B cell (primary cell): ENCODE measurements at regions not wholly inside any gene's neighbourhood (a gene's known extent, or its start where the extent isn't known, plus 50 kb on each side); places are given as distances from the start of the nearest gene placed in this dataset.

Source experiments
- ATAC-seq: fragments of 200-7000 bp; cut with Tn5 transposase; one replicate; pipeline ENCODE4 v1.10.0; 2021; ENCODE audit warnings: low read depth, mild to moderate bottlenecking, moderate number of reproducible peaks, moderate library complexity
- CTCF ChIA-PET: fragments of 350-600 bp; sonication (Branson Sonifier 250); formaldehyde crosslinking; loops from one replicate; lab custom pipeline; 2021; ENCODE audit warnings: antibody characterized with exemption, inconsistent platforms; lab: Charles Lee
- POLR2A ChIA-PET: fragments of 350-600 bp; sonication (Branson Sonifier 250); formaldehyde crosslinking; loops from one replicate; lab custom pipeline; 2021; ENCODE audit warnings: antibody characterized with exemption; lab: Charles Lee
- DNase-seq: peaks from one replicate; pipeline ENCODE4 v3.0.0; 2013
- H2AFZ ChIP-seq: 2 replicates; pipeline ENCODE4 v1.6.1; 2012; ENCODE audit warnings: mild to moderate bottlenecking, low read depth, low read length; ENCODE audit not compliant: insufficient read depth, poor library complexity, severe bottlenecking
- H3K27ac ChIP-seq, 2 donors: 1 replicate in 1 of 2; 2 replicates in 1 of 2; pipeline ENCODE4 v1.5.1; 2012 to 2013; ENCODE audit warnings: low read length in 2 of 2, mild to moderate bottlenecking in 2 of 2, moderate library complexity in 1 of 2
- H3K27me3 ChIP-seq, 4 experiments: fragments of 200-600 bp in 1 of 4; sonication (generic) in 1 of 4; replicated peaks in 1 of 4; 1 replicate in 2 of 4; 2 replicates in 2 of 4; pipeline versions ENCODE4 v1.6.1 to v1.7.0; 2013 to 2016; ENCODE audit warnings: low read length in 3 of 4, mild to moderate bottlenecking in 2 of 4, mixed read lengths in 1 of 4, moderate library complexity in 1 of 4; ENCODE audit not compliant: insufficient read depth in 4 of 4, control insufficient read depth in 3 of 4; ENCODE audit errors: control extremely low read depth in 1 of 4
- H3K36me3 ChIP-seq, 2 experiments: replicated peaks in 1 of 2; 1 replicate in 1 of 2; 2 replicates in 1 of 2; pipeline versions ENCODE4 v1.6.1 to v1.7.1; 2013; ENCODE audit warnings: low read length in 1 of 2; ENCODE audit not compliant: insufficient read depth in 2 of 2, control insufficient read depth in 1 of 2; ENCODE audit errors: control extremely low read depth in 1 of 2, extremely low read depth in 1 of 2
- H3K4me1 ChIP-seq, 2 donors: fragments of 200-600 bp in 1 of 2; sonication (generic) in 1 of 2; 1 replicate in 1 of 2; 2 replicates in 1 of 2; pipeline versions ENCODE4 v1.5.1 to v1.6.1; 2013 to 2017; ENCODE audit warnings: low read length in 2 of 2; ENCODE audit not compliant: control insufficient read depth in 2 of 2, insufficient read depth in 2 of 2
- H3K4me2 ChIP-seq: replicated peaks from 2 replicates; pipeline ENCODE3; 2012; ENCODE audit warnings: mild to moderate bottlenecking, low read depth, low read length; ENCODE audit not compliant: poor library complexity, severe bottlenecking
- H3K4me3 ChIP-seq, 5 experiments: fragments of 200-600 bp in 1 of 5; sonication (generic) in 1 of 5; 1 replicate in 3 of 5; 2 replicates in 2 of 5; pipeline versions ENCODE4 v1.5.1 to v1.7.0; 2011 to 2016; ENCODE audit warnings: low read length in 4 of 5, mild to moderate bottlenecking in 4 of 5, low read depth in 2 of 5, control low read depth in 1 of 5, moderate library complexity in 1 of 5; ENCODE audit not compliant: insufficient read depth in 1 of 5; ENCODE audit errors: control extremely low read depth in 1 of 5, extremely low read depth in 1 of 5
- H3K79me2 ChIP-seq: fragments of 200-600 bp; sonication (generic); one replicate; pipeline ENCODE4 v1.6.0; 2016; ENCODE audit warnings: low read length; ENCODE audit not compliant: control insufficient read depth, insufficient read depth
- H3K9ac ChIP-seq: fragments of 200-600 bp; sonication (generic); 2 replicates; pipeline ENCODE4 v1.6.1; 2017; ENCODE audit warnings: mild to moderate bottlenecking, low read length, moderate library complexity
- H3K9me3 ChIP-seq, 3 donors: one replicate each; pipeline versions ENCODE4 v1.6.1 to v1.7.1; 2013; ENCODE audit warnings: low read length in 2 of 3; ENCODE audit not compliant: control insufficient read depth in 2 of 3, insufficient read depth in 1 of 3; ENCODE audit errors: control extremely low read depth in 1 of 3
- H4K20me1 ChIP-seq: 2 replicates; pipeline ENCODE4 v1.6.0; 2012; ENCODE audit warnings: mild to moderate bottlenecking, low read length; ENCODE audit not compliant: insufficient read depth, control insufficient read depth, poor library complexity, severe bottlenecking
- H3K27ac Mint-ChIP-seq: one replicate; pipeline ENCODE4 v1.8.0; 2021; ENCODE audit warnings: mixed read lengths
- H3K27me3 Mint-ChIP-seq: one replicate; pipeline ENCODE4 v1.8.0; 2021; ENCODE audit warnings: mixed read lengths
- H3K4me1 Mint-ChIP-seq: one replicate; pipeline ENCODE4 v1.8.0; 2021; ENCODE audit warnings: mixed read lengths
- H3K4me3 Mint-ChIP-seq: one replicate; pipeline ENCODE4 v1.8.0; 2021; ENCODE audit warnings: mixed read lengths
- H3K9me3 Mint-ChIP-seq: one replicate; pipeline ENCODE4 v1.8.0; 2022; ENCODE audit warnings: mixed read lengths; ENCODE audit not compliant: insufficient read depth
- EZH2 ChIP-seq: IDR thresholded peaks from 2 replicates; pipeline ENCODE4 v1.6.1; 2012; ENCODE audit warnings: borderline replicate concordance, low read depth, mild to moderate bottlenecking, moderate library complexity, low read length; ENCODE audit not compliant: insufficient read depth, poor library complexity, severe bottlenecking
- WGBS: methylation state at CpG from one replicate; pipeline ENCODE4 v1.1.5; 2013; ENCODE audit warnings: missing lambda C conversion rate; ENCODE audit not compliant: insufficient coverage; 5-methylcytosine and 5-hydroxymethylcytosine counted together
- intact Hi-C: fragments of 100-400 bp; cut with micrococcal nuclease; formaldehyde crosslinking; loops from one replicate; pipeline ENCODE4 v1.10.0; 2022
- TF ChIP-seq, protein P1 (sequence below): fragments of 200-600 bp; IDR thresholded peaks from one replicate; pipeline ENCODE4 v1.8.0; 2022; ENCODE audit warnings: antibody characterized with exemption, mild to moderate bottlenecking

DNA sequence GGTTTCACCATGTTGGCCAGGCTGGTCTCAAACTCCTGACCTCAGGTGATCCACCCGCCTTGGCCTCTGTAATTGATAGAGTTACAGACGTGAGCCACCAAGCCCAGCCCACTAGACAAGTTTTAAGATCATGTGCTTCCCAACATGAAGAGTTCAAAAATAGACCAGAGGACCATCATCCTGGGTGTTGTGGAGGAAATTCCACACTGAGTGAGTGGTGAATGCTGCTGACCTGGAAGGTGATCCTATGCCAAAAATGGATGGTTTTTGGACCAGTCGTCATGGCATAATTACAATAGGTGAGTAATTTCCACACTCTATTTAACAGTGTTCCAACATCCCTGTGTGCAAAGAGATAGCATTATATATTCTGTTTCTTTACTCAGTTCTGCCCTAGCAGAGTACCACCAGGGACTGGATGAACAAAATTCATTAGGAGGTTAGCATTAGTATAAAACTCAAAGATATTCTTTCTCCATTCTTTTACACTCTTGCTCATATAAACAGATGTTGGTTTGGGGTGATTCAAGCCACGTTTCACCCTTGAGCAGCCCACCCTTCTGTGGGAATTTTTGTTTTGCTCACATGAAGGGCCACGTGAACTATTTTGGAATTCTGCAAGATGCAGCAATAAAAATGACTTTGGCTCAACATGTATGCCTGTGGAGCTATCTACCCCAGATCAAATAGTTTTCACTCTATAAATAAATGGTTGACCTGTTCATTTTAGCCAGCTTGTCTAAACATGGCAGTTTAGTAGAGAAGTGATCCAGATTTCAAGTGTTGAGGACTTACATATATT, 206.2 kb upstream of the TCF21 start:
- Histone ChIP-seq H3K4me1 (no peaks in the 10 kb centered on the region), H3K27me3 (no peaks in the 10 kb centered on the region), H3K9me3 (no peaks in the 10 kb centered on the region), H3K4me3 (no peak overlapping the region), H2AFZ (no peak overlapping the region), H3K27ac (no peak overlapping the region), H3K79me2 (no peaks in the 10 kb centered on the region), H3K9ac (no peak overlapping the region), H3K4me2 (no peak overlapping the region), H4K20me1 (no peaks in the 10 kb centered on the region), H3K36me3 (no peaks in the 10 kb centered on the region)
- Mint-ChIP-seq H3K9me3 (no peaks in the 10 kb centered on the region), H3K4me3 (no peak overlapping the region), H3K4me1 (no peaks in the 10 kb centered on the region), H3K27ac (no peak overlapping the region), H3K27me3 (no peaks in the 10 kb centered on the region)
- ATAC-seq (no peak), DNase-seq (no peak)
- CTCF ChIA-PET: no interaction called here
- no CpG with 5 or more reads among the region's 5 CpGs for WGBS
- POLR2A ChIA-PET: no interaction called here
- TF ChIP-seq, protein P1, sequence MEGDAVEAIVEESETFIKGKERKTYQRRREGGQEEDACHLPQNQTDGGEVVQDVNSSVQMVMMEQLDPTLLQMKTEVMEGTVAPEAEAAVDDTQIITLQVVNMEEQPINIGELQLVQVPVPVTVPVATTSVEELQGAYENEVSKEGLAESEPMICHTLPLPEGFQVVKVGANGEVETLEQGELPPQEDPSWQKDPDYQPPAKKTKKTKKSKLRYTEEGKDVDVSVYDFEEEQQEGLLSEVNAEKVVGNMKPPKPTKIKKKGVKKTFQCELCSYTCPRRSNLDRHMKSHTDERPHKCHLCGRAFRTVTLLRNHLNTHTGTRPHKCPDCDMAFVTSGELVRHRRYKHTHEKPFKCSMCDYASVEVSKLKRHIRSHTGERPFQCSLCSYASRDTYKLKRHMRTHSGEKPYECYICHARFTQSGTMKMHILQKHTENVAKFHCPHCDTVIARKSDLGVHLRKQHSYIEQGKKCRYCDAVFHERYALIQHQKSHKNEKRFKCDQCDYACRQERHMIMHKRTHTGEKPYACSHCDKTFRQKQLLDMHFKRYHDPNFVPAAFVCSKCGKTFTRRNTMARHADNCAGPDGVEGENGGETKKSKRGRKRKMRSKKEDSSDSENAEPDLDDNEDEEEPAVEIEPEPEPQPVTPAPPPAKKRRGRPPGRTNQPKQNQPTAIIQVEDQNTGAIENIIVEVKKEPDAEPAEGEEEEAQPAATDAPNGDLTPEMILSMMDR: no peak
- no peak for TF ChIP-seq EZH2
- intact Hi-C loops: no loop called here

DNA sequence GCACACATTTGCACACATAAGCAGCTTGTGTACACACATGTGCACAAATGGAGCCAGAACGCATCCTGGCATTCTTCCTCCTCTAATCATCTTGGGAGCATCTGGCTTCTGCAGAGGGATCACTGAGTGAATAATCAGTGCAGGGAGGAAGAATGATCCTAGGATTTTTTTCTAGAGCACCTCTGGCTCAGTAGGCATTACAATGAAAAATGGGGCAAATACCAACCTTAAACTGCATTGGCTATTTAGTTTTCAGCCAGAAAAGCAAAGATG, 205.7 kb upstream of the TCF21 start:
- DNase-seq (no peak), ATAC-seq (no peak)
- no peaks in the 10 kb centered on the region for H4K20me1 ChIP-seq
- no peaks in the 10 kb centered on the region for H3K9me3 ChIP-seq
- no peak overlapping the region for H3K4me3 ChIP-seq
- no peaks in the 10 kb centered on the region for H3K27me3 ChIP-seq
- no peaks in the 10 kb centered on the region for H3K79me2 ChIP-seq
- intact Hi-C loops: no loop called here
- Mint-ChIP-seq H3K27me3 (no peaks in the 10 kb centered on the region), H3K4me1 (no peaks in the 10 kb centered on the region), H3K9me3 (no peaks in the 10 kb centered on the region), H3K27ac (no peak overlapping the region), H3K4me3 (no peak overlapping the region)
- H3K36me3 ChIP-seq: no peaks in the 10 kb centered on the region
- H3K4me2 ChIP-seq: no peak overlapping the region
- H3K27ac ChIP-seq: no peak overlapping the region
- no peaks in the 10 kb centered on the region for H3K4me1 ChIP-seq
- no peak overlapping the region for H3K9ac ChIP-seq
- TF ChIP-seq, protein P1: no peak
- no peak for TF ChIP-seq EZH2
- ChIA-PET CTCF (no interaction called here), POLR2A (no interaction called here)
- no CpG with 5 or more reads among the region's 1 CpG for WGBS
- no peak overlapping the region for H2AFZ ChIP-seq
